ENCODE measurements at regions not wholly inside any gene's neighbourhood (a gene's known extent, or its start where the extent isn't known, plus 50 kb on each side); places are given as distances from the start of the nearest gene placed in this dataset.

DNA sequence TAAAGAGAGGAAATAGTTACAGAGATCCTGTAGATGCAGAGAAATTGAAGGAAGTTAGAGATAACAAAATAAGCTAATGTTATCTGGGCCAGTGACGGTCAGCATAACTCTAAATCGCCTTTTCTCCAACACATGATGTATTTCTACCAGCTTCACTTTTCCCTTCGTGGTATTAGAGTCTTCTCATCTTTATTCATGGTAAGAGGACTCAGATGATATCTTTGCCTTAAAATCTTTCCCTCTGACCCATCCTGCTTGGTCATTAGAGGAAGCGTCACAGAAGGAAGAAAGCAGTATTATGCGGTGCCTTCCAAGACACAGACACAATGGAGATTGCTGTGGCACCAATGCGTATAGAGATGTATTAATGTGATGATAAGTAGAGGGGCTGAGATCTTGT lies 320.7 kb upstream of the GOLIM4 start:
- TF ChIP-seq CTCF (IDR thresholded peaks at IDR 0.05): no peak
- TF ChIP-seq POLR2A (IDR thresholded peaks at IDR 0.05): no peak
- TF ChIP-seq EP300 (IDR thresholded peaks at IDR 0.05): no peak

Data from ovary (tissue), 3 donors.